ENCODE measurements at regions not wholly inside any gene's neighbourhood (a gene's known extent, or its start where the extent isn't known, plus 50 kb on each side); places are given as distances from the start of the nearest gene placed in this dataset.

DNA sequence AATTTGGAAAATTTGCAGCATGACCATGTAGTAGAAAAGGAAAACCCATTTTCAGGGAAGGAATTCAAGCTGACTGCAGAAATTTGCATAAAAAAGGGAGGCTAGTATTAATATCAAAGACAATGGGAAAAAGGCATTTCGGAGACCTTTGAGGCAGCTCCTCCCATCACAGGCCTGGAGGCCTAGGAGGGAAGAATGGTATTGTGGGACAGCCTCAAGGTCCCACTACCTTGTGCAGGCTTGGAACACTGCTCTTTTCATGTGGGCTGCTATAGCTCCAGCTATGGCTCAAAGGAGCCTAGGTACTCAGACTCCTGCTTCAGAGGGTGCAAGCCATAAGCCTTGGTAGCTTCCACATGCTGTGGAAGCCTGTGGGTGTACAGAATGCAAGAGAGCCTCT, 139.3 kb downstream of the C1orf94 start:
- Histone ChIP-seq H3K36me3 (ENCODE audit: control insufficient read depth in 2 of 2, insufficient read depth in 1 of 2, low read length in 2 of 2) (no peaks in the 10 kb centered on the region), H3K27ac (ENCODE audit: extremely low read depth, low read depth, low read length) (no peak overlapping the region), H3K4me1 (ENCODE audit: control insufficient read depth, insufficient read depth, low read length) (no peaks in the 10 kb centered on the region), H3K4me3 (ENCODE audit: low read depth, low read length) (no peak overlapping the region), H3K9me3 (ENCODE audit: control insufficient read depth, insufficient read depth, low read depth, low read length) (no peaks in the 10 kb centered on the region)
- ChIA-PET CTCF (no interaction called here), POLR2A (no interaction called here)
- TF ChIP-seq ZNF140 (tag by site-specific recombination; IDR thresholded peaks at IDR 0.05) (no peak), ZBTB20 (tag by site-specific recombination; IDR thresholded peaks at IDR 0.05) (no peak), ZNF404 (tag by site-specific recombination; IDR thresholded peaks at IDR 0.05) (no peak), ZSCAN23 (tag by site-specific recombination; IDR thresholded peaks at IDR 0.05) (no peak), ZNF585B (tag by site-specific recombination; IDR thresholded peaks at IDR 0.05) (peak; percentile 90), ZNF510 (tag by site-specific recombination; IDR thresholded peaks at IDR 0.05; ENCODE audit: insufficient replicate concordance) (no peak), ZSCAN16 (tag by site-specific recombination; IDR thresholded peaks at IDR 0.05) (no peak), ZNF596 (tag by site-specific recombination; IDR thresholded peaks at IDR 0.05) (no peak), SETDB1 (IDR thresholded peaks at IDR 0.05; ENCODE audit: insufficient read length, low read length) (peak; percentile 34), ZNF423 (tag by site-specific recombination; IDR thresholded peaks at IDR 0.05) (no peak), ZNF544 (tag by site-specific recombination; IDR thresholded peaks at IDR 0.05) (no peak), ZNF174 (tag by site-specific recombination; IDR thresholded peaks at IDR 0.05) (no peak), YY1 (tag by site-specific recombination; IDR thresholded peaks at IDR 0.05) (no peak), ZNF354C (tag by site-specific recombination; IDR thresholded peaks at IDR 0.05; ENCODE audit: borderline replicate concordance, low read depth) (no peak)
- TF ChIP-seq, protein P1, sequence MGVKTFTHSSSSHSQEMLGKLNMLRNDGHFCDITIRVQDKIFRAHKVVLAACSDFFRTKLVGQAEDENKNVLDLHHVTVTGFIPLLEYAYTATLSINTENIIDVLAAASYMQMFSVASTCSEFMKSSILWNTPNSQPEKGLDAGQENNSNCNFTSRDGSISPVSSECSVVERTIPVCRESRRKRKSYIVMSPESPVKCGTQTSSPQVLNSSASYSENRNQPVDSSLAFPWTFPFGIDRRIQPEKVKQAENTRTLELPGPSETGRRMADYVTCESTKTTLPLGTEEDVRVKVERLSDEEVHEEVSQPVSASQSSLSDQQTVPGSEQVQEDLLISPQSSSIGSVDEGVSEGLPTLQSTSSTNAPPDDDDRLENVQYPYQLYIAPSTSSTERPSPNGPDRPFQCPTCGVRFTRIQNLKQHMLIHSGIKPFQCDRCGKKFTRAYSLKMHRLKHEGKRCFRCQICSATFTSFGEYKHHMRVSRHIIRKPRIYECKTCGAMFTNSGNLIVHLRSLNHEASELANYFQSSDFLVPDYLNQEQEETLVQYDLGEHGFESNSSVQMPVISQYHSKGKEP (tag by site-specific recombination; IDR thresholded peaks at IDR 0.05), result no peak

DNA sequence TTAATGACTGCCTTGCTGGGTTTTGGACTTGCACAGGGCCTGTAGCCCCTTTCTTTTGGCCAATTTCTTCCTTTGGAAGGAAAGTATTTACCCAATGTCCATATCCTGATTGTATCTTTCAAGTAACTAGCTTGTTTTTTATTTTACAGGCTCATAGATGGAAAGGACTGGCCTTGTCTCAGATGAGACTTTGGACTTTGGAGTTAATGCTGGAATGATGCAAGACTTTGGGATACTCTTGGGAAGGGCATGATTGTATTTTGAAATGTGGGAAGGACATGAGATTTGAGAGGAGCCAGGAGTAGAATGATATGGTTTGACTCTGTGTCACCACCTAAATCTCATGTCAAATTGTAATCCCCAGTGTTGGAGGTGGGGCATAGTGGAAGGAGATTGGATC, 140.1 kb downstream of the C1orf94 start:
- ChIA-PET POLR2A (no interaction called here), CTCF (no interaction called here)
- H3K36me3 ChIP-seq (ENCODE audit: control insufficient read depth in 2 of 2, insufficient read depth in 1 of 2, low read length in 2 of 2), result no peaks in the 10 kb centered on the region
- no peak overlapping the region for H3K27ac ChIP-seq (ENCODE audit: extremely low read depth, low read depth, low read length)
- no peak overlapping the region for H3K4me3 ChIP-seq (ENCODE audit: low read depth, low read length)
- H3K9me3 ChIP-seq (ENCODE audit: control insufficient read depth, insufficient read depth, low read depth, low read length), result no peaks in the 10 kb centered on the region
- H3K4me1 ChIP-seq (ENCODE audit: control insufficient read depth, insufficient read depth, low read length), result no peaks in the 10 kb centered on the region
- TF ChIP-seq ZNF830 (tag by site-specific recombination; IDR thresholded peaks at IDR 0.05; ENCODE audit: low read depth) (no peak), ZNF433 (tag by site-specific recombination; IDR thresholded peaks at IDR 0.05; ENCODE audit: low read depth) (no peak), TCF7L2 (IDR thresholded peaks at IDR 0.05; ENCODE audit: borderline replicate concordance, low read depth, low read length) (no peak), ZNF174 (tag by site-specific recombination; IDR thresholded peaks at IDR 0.05) (no peak), ZNF670 (tag by site-specific recombination; IDR thresholded peaks at IDR 0.05; ENCODE audit: low read depth) (no peak), MEIS1 (CRISPR knock-in tag; IDR thresholded peaks at IDR 0.05; ENCODE audit: borderline replicate concordance) (no peak), SCRT2 (tag by site-specific recombination; IDR thresholded peaks at IDR 0.05) (no peak)
- TF ChIP-seq, protein P2, sequence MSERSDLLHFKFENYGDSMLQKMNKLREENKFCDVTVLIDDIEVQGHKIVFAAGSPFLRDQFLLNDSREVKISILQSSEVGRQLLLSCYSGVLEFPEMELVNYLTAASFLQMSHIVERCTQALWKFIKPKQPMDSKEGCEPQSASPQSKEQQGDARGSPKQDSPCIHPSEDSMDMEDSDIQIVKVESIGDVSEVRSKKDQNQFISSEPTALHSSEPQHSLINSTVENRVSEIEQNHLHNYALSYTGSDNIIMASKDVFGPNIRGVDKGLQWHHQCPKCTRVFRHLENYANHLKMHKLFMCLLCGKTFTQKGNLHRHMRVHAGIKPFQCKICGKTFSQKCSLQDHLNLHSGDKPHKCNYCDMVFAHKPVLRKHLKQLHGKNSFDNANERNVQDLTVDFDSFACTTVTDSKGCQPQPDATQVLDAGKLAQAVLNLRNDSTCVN (tag by site-specific recombination; optimal IDR thresholded peaks at IDR 0.05), result no peak
- TF ChIP-seq, protein P3, sequence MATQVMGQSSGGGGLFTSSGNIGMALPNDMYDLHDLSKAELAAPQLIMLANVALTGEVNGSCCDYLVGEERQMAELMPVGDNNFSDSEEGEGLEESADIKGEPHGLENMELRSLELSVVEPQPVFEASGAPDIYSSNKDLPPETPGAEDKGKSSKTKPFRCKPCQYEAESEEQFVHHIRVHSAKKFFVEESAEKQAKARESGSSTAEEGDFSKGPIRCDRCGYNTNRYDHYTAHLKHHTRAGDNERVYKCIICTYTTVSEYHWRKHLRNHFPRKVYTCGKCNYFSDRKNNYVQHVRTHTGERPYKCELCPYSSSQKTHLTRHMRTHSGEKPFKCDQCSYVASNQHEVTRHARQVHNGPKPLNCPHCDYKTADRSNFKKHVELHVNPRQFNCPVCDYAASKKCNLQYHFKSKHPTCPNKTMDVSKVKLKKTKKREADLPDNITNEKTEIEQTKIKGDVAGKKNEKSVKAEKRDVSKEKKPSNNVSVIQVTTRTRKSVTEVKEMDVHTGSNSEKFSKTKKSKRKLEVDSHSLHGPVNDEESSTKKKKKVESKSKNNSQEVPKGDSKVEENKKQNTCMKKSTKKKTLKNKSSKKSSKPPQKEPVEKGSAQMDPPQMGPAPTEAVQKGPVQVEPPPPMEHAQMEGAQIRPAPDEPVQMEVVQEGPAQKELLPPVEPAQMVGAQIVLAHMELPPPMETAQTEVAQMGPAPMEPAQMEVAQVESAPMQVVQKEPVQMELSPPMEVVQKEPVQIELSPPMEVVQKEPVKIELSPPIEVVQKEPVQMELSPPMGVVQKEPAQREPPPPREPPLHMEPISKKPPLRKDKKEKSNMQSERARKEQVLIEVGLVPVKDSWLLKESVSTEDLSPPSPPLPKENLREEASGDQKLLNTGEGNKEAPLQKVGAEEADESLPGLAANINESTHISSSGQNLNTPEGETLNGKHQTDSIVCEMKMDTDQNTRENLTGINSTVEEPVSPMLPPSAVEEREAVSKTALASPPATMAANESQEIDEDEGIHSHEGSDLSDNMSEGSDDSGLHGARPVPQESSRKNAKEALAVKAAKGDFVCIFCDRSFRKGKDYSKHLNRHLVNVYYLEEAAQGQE (tag by site-specific recombination; IDR thresholded peaks at IDR 0.05), result no peak
- TF ChIP-seq, protein P4, sequence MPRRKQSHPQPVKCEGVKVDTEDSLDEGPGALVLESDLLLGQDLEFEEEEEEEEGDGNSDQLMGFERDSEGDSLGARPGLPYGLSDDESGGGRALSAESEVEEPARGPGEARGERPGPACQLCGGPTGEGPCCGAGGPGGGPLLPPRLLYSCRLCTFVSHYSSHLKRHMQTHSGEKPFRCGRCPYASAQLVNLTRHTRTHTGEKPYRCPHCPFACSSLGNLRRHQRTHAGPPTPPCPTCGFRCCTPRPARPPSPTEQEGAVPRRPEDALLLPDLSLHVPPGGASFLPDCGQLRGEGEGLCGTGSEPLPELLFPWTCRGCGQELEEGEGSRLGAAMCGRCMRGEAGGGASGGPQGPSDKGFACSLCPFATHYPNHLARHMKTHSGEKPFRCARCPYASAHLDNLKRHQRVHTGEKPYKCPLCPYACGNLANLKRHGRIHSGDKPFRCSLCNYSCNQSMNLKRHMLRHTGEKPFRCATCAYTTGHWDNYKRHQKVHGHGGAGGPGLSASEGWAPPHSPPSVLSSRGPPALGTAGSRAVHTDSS (tag by site-specific recombination; IDR thresholded peaks at IDR 0.05), result no peak
